ENCODE measurements at regions not wholly inside any gene's neighbourhood (a gene's known extent, or its start where the extent isn't known, plus 50 kb on each side); places are given as distances from the start of the nearest gene placed in this dataset.

GRCh38 chr11:112310848-112311247 lies 50.2 kb upstream of the PLET1 start:
- Mint-ChIP-seq H3K27me3 (ENCODE audit: low read depth) (peaks cover 11% of the 10 kb centered on the region), H3K4me1 (peaks cover 2% of the 10 kb centered on the region), H3K27ac (no peak overlapping the region), H3K4me3 (no peak overlapping the region), H3K9me3 (peaks cover 3% of the 10 kb centered on the region), H3K36me3 (ENCODE audit: low read depth) (no peaks in the 10 kb centered on the region)
- no peak for TF ChIP-seq CTCF (IDR thresholded peaks at IDR 0.05; ENCODE audit: unreplicated experiment in 3 of 3)

- no peak for TF ChIP-seq CTCF (IDR thresholded peaks at IDR 0.05; ENCODE audit: unreplicated experiment in 3 of 3)
- no peak overlapping the region for H3K27ac Mint-ChIP-seq
- peaks cover 19% of the 10 kb centered on the region for H3K4me1 Mint-ChIP-seq
- no peaks in the 10 kb centered on the region for H3K36me3 Mint-ChIP-seq (ENCODE audit: low read depth)
- no peaks in the 10 kb centered on the region for H3K9me3 Mint-ChIP-seq
- H3K27me3 Mint-ChIP-seq (ENCODE audit: low read depth): peaks cover 4% of the 10 kb centered on the region
- no peak overlapping the region for H3K4me3 Mint-ChIP-seq
Measured at GRCh38 chr11:112315057-112315720, 54.5 kb upstream of the PLET1 start.

GRCh38 chr11:112315861-112316739 lies 55.4 kb upstream of the PLET1 start:
- peaks cover 25% of the 10 kb centered on the region for H3K4me1 Mint-ChIP-seq
- H3K27me3 Mint-ChIP-seq (ENCODE audit: low read depth): peaks cover 4% of the 10 kb centered on the region
- H3K4me3 Mint-ChIP-seq: no peak overlapping the region
- H3K27ac Mint-ChIP-seq: no peak overlapping the region
- no peak for TF ChIP-seq CTCF (IDR thresholded peaks at IDR 0.05; ENCODE audit: unreplicated experiment in 3 of 3)
- no peaks in the 10 kb centered on the region for H3K9me3 Mint-ChIP-seq
- no peaks in the 10 kb centered on the region for H3K36me3 Mint-ChIP-seq (ENCODE audit: low read depth)

- no peaks in the 10 kb centered on the region for H3K9me3 Mint-ChIP-seq
Measured at GRCh38 chr11:112316971-112317370, 56.3 kb upstream of the PLET1 start.

GRCh38 chr11:112318184-112318591 lies 57.5 kb upstream of the PLET1 start:
- no peak for TF ChIP-seq CTCF (IDR thresholded peaks at IDR 0.05; ENCODE audit: unreplicated experiment in 3 of 3)
- H3K9me3 Mint-ChIP-seq: no peaks in the 10 kb centered on the region
- no peak overlapping the region for H3K4me3 Mint-ChIP-seq
- peaks cover 40% of the 10 kb centered on the region for H3K4me1 Mint-ChIP-seq
- no peaks in the 10 kb centered on the region for H3K27me3 Mint-ChIP-seq (ENCODE audit: low read depth)
- no peaks in the 10 kb centered on the region for H3K36me3 Mint-ChIP-seq (ENCODE audit: low read depth)
- no peak overlapping the region for H3K27ac Mint-ChIP-seq

More at GRCh38 chr11:112316971-112317370, 56.3 kb upstream of the PLET1 start:
- no peak overlapping the region for H3K4me3 Mint-ChIP-seq
- H3K4me1 Mint-ChIP-seq: peaks cover 32% of the 10 kb centered on the region
- TF ChIP-seq CTCF (IDR thresholded peaks at IDR 0.05; ENCODE audit: unreplicated experiment in 3 of 3): no peak
- no peak overlapping the region for H3K27ac Mint-ChIP-seq
- no peaks in the 10 kb centered on the region for H3K27me3 Mint-ChIP-seq (ENCODE audit: low read depth)
- H3K36me3 Mint-ChIP-seq (ENCODE audit: low read depth): no peaks in the 10 kb centered on the region
